GM20000 (cell line): ENCODE measurements at regions not wholly inside any gene's neighbourhood (a gene's known extent, or its start where the extent isn't known, plus 50 kb on each side); places are given as distances from the start of the nearest gene placed in this dataset.

ENCODE experiments used
- DNase-seq: peaks from one replicate; pipeline ENCODE4 v3.0.0; 2012; ENCODE audit warnings: low spot score
- TF ChIP-seq, protein P1 (sequence below): IDR thresholded peaks from 2 replicates; pipeline ENCODE4 v1.5.1; 2012; ENCODE audit warnings: mild to moderate bottlenecking, control low read depth; ENCODE audit errors: extremely low read depth, missing control alignments

DNA sequence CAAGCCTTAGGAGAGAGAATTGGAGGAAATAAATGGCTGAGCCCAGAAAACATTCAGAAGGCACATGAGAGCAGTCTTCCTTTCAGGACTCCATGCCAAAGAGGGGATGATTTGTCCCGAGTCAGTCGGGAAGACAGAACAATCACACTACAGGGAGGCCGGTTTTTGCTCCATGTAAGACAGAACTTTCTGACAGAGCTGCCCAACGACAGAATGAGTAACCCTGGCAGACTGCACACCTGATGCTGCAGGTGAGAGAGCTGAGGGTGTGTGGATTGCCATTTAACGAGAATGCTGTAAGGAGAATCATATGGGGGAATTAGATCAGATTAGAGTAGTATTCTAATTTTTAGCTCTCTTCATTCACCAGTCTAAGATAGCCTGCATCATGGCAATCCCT lies 533.0 kb downstream of the EPHB1 start:
- TF ChIP-seq, protein P1, sequence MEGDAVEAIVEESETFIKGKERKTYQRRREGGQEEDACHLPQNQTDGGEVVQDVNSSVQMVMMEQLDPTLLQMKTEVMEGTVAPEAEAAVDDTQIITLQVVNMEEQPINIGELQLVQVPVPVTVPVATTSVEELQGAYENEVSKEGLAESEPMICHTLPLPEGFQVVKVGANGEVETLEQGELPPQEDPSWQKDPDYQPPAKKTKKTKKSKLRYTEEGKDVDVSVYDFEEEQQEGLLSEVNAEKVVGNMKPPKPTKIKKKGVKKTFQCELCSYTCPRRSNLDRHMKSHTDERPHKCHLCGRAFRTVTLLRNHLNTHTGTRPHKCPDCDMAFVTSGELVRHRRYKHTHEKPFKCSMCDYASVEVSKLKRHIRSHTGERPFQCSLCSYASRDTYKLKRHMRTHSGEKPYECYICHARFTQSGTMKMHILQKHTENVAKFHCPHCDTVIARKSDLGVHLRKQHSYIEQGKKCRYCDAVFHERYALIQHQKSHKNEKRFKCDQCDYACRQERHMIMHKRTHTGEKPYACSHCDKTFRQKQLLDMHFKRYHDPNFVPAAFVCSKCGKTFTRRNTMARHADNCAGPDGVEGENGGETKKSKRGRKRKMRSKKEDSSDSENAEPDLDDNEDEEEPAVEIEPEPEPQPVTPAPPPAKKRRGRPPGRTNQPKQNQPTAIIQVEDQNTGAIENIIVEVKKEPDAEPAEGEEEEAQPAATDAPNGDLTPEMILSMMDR: no peak
- no peak for DNase-seq

DNA sequence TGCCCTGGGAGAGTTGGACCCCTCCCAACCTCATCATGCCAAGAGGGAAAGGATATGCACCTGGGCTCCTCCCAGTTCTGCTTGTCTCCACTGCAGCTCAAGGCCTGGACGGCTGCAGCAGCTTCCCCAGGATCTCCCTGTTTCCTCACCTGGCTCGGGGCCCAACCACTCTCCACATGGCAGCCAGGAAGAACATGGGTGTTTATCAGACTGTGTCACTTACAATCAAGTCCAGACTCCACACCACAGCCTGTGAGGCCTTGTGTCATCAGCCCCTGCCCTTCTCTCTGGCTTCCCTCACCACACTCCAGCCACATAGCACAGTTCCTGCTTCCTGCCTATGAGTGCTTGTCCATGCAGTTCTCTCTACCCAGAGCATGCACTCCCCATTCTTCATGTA lies 534.4 kb downstream of the EPHB1 start:
- TF ChIP-seq, protein P1: no peak
- no peak for DNase-seq

DNA sequence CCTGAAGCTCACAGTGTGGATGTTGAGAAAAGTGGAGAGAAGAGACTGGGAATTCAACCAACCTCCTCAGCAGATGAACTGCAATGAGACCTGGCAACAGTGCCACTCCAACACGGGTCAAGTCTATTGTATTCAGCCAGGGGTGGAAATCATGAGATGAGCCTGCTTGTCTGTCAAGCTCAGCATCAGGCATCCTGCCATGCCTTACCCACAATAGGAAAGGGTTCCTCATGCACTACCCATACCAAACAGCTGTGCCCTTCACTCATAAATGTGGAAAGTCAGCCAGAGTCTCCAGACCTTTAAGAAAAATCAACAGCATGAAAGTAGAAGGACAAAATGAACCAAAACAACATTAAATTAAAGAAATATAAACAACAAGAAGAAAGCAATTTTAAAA lies 542.1 kb downstream of the EPHB1 start:
- DNase-seq: no peak
- TF ChIP-seq, protein P1: no peak

DNA sequence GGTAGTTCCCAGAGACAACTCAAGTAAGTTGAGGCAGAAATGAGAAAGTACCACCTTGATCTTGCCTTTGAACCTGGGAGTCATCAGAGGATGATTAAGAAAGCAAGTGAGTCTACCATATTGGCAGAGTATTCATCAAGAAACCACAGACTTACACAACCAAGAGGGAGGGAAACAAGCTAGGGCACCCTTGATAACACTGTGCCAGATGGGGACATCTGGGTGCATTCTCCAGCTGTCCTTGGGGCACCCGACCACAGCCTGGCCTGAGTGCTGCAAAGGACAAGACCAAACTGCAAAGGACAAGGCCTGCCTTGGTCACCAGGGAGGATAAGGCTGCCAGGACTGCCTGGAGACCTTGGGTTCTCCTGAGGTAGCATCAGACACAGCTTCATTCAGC lies 553.6 kb downstream of the EPHB1 start:
- DNase-seq: no peak
- TF ChIP-seq, protein P1: no peak

DNA sequence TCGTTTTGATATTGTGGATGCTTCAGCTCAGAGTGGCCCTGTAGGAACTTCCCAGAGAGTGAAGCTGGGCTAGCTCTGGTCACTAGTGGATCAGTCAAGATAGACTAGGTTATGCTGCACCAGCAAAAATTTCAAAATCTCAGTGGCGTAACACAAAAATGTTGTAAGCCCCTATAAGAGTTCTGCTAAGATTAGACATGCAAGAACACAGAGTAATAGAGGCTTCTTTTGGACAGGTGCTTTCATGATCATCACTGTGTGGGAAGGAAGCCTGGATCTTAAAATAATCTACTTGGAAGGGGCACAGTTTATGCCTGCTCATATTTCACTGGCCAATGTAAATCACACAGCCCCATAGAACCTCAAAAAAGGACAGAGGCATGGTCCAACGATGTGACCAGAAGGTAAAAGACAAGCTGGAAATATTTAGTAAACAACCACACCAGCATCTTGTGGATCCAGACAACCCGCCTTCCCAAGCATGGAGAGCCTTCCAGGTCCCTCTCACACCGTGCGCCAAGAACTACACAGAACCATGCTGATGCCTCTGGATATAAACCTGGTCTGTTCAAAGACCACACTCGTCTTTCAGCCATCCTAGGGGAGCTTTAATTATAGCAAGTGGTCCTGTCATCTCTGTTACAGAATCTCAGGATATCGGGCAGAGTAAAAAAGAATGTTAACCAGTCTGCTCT lies 554.3 kb downstream of the EPHB1 start:
- TF ChIP-seq, protein P1: no peak
- DNase-seq: no peak

DNA sequence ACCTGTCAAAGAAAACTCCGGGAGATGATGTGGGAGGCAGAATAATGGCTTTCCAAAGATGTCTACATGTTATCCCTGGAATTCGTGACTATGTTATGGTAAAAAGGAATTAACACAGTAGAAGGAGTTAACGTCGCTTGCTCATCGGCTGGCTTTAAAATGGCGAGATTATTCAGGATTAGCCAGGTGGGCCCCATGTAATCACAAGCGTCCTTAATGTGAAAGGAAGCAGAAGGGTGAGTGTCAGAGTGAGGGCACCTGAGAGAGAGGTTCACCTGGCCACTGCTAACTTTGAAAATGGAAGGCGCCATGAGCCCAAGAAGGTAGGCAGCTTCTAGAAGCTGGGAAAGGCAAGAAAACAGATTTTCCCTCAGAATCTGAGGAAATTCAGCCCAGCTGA lies 557.2 kb downstream of the EPHB1 start:
- DNase-seq: no peak
- TF ChIP-seq, protein P1: no peak

DNA sequence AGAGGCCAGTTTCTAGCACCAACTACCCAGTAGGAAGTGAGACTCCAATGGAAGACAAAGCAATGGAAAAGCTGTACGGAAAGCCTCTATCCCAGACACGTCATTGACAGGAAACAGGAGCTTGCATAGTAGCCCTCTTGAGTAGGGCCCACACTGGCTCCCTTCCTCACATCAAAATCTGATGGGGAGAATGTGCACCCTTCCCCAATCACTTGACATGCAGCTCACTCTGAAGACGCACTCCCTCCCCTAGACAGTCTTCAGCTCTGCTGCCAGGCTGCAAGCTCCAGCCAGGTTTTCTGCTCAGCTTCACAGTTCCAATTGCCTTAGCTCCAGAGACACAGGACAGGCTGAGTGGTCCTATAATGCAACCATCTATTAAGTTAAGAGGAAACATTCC lies 567.8 kb downstream of the EPHB1 start:
- DNase-seq: no peak
- TF ChIP-seq, protein P1: no peak
